Brain pericyte (primary cell): ENCODE measurements at regions not wholly inside any gene's neighbourhood (a gene's known extent, or its start where the extent isn't known, plus 50 kb on each side); places are given as distances from the start of the nearest gene placed in this dataset.

Source experiments
- DNase-seq: peaks from one replicate; pipeline ENCODE4 v3.0.0-alpha.2; 2012; ENCODE audit warnings: low read depth, low spot score

- DNase-seq: no peak
Measured at GRCh38 chr10:3241274-3241921, 68.8 kb upstream of the PITRM1 start.

GRCh38 chr10:3239920-3240894 lies 67.6 kb upstream of the PITRM1 start:
- no peak for DNase-seq

DNA sequence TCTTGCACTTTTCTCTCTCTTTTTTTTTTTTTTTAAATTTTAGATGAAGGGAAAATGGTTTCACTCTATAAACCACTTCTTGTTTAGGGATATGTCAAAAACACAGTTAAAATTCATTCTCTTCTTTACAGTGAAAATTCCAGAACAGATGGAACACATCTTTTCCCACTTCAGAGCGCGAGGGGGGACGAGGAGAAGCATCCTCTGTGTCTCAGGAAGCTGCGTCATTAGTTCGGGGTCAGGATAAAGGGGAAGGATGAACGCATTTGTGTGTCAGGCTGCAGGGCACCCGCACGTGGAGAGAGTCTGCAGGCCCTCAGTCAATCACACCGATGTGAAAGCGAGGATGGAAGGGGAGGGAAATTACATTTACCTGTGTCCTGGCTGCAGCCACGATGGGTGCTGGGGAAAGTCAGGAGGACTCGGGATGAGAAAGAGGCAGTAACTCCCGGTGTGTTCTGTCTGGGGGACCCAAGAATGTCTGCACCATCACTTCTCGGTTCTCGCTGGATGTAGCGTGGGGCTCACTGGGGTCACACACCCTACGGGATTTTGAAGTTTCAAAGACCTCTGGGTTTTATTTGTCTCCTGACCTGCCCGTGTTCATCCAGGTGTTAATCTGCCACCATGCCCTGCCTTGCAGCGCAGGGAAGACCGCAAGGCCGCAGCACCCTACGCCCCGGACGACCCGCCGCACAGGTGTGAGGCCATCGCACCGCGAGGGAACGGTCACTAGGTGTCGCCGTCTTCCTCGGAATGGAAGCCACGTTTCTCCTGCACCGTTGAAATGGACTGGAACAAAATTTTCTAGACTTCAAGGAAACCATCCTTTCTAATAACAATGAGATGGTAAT lies 66.7 kb upstream of the PITRM1 start:
- no peak for DNase-seq

DNA sequence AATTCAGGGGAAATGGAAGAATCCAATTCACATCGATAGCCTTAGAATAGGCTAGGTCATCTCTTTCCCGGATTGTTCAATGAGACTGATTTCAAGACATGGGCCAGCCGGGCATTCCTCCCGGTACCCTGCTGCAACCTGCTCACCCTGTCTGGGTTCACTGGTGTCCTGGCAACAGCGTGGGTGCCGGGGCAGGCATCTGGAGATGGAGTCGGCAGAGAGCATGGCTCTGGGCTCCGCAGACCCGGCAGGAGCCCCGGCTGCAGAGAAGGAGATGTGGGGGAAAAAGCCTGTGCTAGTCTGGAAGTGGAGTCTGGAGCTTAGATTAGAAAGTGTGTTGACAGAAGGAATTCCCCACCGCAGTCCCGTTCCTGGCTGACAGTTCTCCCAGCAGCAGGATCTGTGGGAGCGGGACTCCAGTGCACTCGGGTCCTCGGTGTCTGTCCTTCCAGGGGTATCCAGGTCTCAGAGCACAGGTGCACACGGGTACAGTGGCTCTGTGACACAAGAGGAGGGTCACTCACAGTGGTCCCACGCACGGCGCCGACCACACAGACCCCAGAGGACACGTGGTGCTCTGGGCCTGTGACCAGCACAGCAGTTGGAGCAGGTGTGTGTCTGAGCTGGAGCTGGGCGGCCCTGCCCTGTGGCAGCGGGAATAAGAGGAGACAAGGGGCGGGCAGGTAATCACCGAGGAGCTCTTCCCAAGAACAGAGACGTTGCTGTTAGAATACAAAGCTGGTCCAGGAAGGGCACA lies 65.7 kb upstream of the PITRM1 start:
- no peak for DNase-seq

DNA sequence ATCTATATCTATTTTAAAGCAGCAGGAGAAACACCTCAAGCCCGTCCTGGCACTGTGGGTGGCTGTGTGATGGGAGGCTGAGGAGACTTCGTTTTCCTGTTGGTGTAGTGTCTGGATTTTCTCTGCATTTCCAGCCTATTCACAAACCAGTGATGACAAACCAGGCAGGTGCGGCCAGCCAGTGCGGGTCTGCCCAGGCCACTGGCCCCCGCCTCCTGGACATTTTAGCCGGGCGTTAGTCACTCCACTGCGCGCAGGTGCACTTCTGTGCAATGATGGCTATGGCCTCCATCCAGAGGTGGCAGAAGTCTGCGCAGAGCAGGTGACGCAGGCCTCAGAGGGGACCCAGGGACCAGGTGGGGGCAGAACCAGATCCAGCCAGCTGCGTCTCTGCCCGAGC lies 64.9 kb upstream of the PITRM1 start:
- DNase-seq: no peak

GRCh38 chr10:3236644-3237404 lies 64.2 kb upstream of the PITRM1 start:
- DNase-seq: no peak

GRCh38 chr10:3235996-3236510 lies 63.5 kb upstream of the PITRM1 start:
- DNase-seq: no peak

DNA sequence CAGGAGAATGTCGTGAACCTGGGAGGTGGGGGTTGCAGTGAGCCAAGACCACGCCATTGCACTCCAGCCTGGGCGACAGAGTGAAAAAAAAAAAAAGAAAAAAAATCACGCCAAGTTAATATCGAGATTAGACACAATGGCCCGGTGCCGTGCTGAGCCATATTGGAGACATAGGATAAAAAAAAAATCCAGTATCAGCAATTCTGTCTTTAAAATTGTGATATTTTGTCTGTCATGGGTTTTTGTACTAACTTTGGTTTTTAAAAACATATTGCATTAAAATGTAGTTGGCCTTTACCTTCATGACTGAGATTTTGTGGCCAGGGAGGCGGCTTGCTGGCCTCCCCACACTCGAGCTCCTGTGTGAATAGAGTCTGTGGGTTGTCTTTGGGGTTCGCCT lies 62.8 kb upstream of the PITRM1 start:
- DNase-seq: no peak

- no peak for DNase-seq
Measured at GRCh38 chr10:3233486-3233990, 61.0 kb upstream of the PITRM1 start.

DNA sequence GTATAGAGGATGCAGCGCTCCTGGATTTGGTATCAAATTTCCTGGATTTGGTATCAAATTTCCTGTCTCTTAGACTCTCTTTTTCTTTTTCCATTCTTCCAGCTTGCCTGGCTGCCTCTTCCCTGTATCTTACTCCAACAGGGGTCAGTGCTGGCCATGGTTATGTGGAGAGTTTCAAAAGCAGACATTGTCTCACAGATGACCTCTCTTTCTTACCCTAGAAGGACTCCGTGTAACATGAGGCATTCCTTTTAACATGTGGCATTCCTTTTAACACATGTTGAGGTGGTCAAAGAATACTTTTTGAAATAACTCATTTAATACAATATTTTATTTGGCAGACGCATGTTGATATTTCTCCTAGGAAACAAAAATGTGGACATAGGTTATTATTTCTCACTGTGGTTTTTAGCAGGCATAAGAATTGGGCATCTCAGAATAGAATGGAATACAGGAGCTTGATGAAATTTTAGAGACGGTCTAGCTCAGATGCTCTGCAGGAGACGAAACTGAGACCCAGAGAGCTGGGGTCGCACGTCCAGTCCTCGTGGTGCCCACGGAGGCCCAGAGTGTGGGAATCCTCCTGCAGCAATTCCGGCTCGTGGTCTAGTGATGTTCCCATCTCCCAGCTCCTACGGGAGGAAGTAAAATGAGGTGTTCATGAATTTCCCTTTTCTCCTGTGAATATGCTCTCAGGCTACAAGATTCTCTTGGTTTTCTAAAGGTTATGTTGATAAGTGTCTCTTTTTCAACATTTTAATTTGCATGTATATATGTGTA lies 59.6 kb upstream of the PITRM1 start:
- DNase-seq: peak; percentile 63

GRCh38 chr10:3229815-3230214 lies 57.2 kb upstream of the PITRM1 start:
- DNase-seq: no peak

- DNase-seq: no peak
Measured at GRCh38 chr10:3228629-3228945, 56.0 kb upstream of the PITRM1 start.

- peak; percentile 39 for DNase-seq
Measured at GRCh38 chr10:3226960-3227744, 54.6 kb upstream of the PITRM1 start.

GRCh38 chr10:3225561-3225960 lies 53.0 kb upstream of the PITRM1 start:
- no peak for DNase-seq

DNA sequence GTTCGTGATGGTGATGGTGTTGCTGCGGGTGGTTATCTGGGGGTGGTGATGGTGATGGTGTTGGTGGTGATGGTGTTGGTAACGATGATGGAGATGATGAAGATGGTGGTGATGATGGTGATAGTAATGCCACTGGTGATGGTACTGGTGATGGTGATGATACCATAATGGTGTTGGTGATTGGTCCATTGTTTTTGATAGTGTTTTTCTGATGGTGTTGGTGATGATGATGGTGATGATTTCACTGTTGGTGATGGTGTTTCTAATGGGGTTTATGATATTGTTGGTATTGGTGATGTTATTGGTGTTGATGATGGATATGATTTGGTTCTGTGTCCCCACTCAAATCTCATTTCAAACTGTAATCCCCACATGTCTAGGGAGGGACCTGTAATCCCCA lies 51.7 kb upstream of the PITRM1 start:
- no peak for DNase-seq

DNA sequence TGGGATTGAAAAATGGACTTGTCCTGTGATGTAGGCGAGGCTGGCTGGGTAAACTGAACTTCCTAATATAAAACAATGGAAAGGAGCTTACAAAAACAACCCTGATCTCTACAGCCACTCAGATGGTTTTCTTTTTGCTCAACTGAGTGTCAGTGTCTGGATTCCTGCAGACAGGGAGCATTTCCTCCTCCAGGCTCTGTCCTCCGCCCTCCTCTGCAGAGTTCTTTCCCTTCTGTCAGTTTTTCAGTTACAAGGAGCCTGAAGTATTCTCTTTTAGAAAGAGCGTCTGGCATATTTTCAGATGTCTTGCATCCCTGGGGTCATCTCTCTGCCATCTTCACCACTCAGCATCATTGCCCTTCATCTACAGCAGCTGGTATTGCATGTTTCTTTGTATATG lies 50.0 kb upstream of the PITRM1 start:
- DNase-seq: no peak
